ENCODE measurements at regions not wholly inside any gene's neighbourhood (a gene's known extent, or its start where the extent isn't known, plus 50 kb on each side); places are given as distances from the start of the nearest gene placed in this dataset.

DNA sequence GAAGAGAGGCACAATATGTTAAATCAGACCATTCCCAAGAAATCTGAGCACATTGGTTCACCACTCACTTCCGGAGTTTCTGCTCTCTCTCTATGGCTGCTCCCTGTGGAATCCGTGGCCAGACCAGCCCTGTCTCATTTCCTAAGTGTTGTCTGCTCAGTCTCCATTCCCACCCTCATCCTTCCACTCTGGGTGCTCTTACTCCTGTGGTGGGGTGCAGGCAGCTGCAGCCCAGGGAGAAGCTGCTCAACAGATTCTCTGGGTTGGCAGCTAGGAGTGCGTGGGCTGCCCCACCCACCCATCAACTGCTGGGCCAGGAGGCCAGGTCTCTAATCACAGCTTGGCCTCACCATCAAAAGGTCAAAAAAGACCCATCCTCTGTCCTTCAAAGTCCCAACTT is 98.3 kb downstream of the ARL4C start:
- Mint-ChIP-seq H3K36me3 (no peaks in the 10 kb centered on the region), H3K4me1 (no peaks in the 10 kb centered on the region), H3K27ac (peak overlapping the region in 2 of 7 donors; percentile 1 to 77), H3K27me3 (ENCODE audit: low read depth in 3 of 3) (peaks cover 6 to 22% (median 15%) of the 10 kb centered on the region in 3 donors), H3K9me3 (peaks cover 0 to 3% (median 0%) of the 10 kb centered on the region in 7 donors), H3K4me3 (no peak overlapping the region)
- H2AFZ ChIP-seq (ENCODE audit: insufficient read depth, low read depth, low read length, poor library complexity, severe bottlenecking): no peak overlapping the region
- DNase-seq: no peak
- no peaks in the 10 kb centered on the region for H3K9me3 ChIP-seq (replicated peaks in 1 of 2; ENCODE audit: control insufficient read depth in 1 of 2, insufficient read depth in 1 of 2, low read length in 2 of 2)
- H4K20me1 ChIP-seq (ENCODE audit: insufficient read depth, low read length): no peaks in the 10 kb centered on the region
- TF ChIP-seq, protein P1, sequence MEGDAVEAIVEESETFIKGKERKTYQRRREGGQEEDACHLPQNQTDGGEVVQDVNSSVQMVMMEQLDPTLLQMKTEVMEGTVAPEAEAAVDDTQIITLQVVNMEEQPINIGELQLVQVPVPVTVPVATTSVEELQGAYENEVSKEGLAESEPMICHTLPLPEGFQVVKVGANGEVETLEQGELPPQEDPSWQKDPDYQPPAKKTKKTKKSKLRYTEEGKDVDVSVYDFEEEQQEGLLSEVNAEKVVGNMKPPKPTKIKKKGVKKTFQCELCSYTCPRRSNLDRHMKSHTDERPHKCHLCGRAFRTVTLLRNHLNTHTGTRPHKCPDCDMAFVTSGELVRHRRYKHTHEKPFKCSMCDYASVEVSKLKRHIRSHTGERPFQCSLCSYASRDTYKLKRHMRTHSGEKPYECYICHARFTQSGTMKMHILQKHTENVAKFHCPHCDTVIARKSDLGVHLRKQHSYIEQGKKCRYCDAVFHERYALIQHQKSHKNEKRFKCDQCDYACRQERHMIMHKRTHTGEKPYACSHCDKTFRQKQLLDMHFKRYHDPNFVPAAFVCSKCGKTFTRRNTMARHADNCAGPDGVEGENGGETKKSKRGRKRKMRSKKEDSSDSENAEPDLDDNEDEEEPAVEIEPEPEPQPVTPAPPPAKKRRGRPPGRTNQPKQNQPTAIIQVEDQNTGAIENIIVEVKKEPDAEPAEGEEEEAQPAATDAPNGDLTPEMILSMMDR (IDR thresholded peaks at IDR 0.05): no peak
- H3K4me3 ChIP-seq (replicated peaks in 1 of 3; ENCODE audit: low read depth in 2 of 3, low read length in 3 of 3): no peak overlapping the region
- H3K36me3 ChIP-seq (replicated peaks in 1 of 2; ENCODE audit: control insufficient read depth in 1 of 2, insufficient read depth in 2 of 2, low read length in 2 of 2): no peaks in the 10 kb centered on the region
- H3K4me1 ChIP-seq (ENCODE audit: control insufficient read depth in 1 of 2, insufficient read depth in 2 of 2, low read length in 2 of 2): no peaks in the 10 kb centered on the region
- no peaks in the 10 kb centered on the region for H3K27me3 ChIP-seq (ENCODE audit: control insufficient read depth in 2 of 2, insufficient read depth in 2 of 2, low read length in 2 of 2)
- H3K27ac ChIP-seq (ENCODE audit: low read depth in 1 of 2, low read length in 2 of 2): no peak overlapping the region
- H3K79me2 ChIP-seq (ENCODE audit: insufficient read depth, low read length): no peaks in the 10 kb centered on the region
- H3K9ac ChIP-seq (ENCODE audit: insufficient read depth, low read length, poor library complexity, severe bottlenecking): no peak overlapping the region
- intact Hi-C loops (cut with micrococcal nuclease): no loop called here
- H3K4me2 ChIP-seq (replicated peaks; ENCODE audit: extremely low read depth, low read length, poor library complexity, severe bottlenecking): no peak overlapping the region
- WGBS (ENCODE audit: insufficient coverage): 100% methylated on average over 1 of the region's 3 CpGs

DNA sequence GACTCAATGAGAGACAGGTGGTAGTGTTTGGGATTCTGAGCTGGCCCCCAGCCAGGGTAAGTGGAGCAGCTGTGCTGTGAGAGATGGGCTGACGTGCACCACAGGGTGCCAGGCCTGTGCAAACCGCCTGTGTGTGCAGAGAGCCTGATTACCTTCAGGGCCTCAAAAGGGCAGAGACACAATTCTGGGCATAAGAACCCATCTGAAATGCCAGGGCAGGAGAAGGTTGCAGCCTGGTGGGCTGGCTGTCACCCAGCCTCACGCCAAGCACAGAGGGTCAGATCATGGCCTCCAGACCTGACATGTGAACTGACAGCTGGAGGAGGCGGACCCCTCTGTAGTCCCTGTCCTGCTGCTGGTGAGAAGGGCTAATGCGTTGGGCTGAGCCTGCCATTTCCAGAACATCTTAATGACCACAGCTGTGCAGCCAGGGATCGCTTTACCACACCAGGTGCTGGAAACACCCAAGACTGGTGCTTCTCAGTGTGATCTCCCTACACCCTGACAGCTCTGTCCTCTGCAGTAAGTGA is 100.9 kb downstream of the ARL4C start:
- no peak overlapping the region for H3K27ac ChIP-seq (ENCODE audit: low read depth in 1 of 2, low read length in 2 of 2)
- no peak overlapping the region for H3K4me3 Mint-ChIP-seq
- H4K20me1 ChIP-seq (ENCODE audit: insufficient read depth, low read length): no peaks in the 10 kb centered on the region
- intact Hi-C loops (cut with micrococcal nuclease): no loop called here
- peak overlapping the region in 1 of 7 donors; percentile 54 for H3K27ac Mint-ChIP-seq
- H3K36me3 Mint-ChIP-seq: no peaks in the 10 kb centered on the region
- peaks cover 0 to 3% (median 0%) of the 10 kb centered on the region in 7 donors for H3K9me3 Mint-ChIP-seq
- H3K36me3 ChIP-seq (replicated peaks in 1 of 2; ENCODE audit: control insufficient read depth in 1 of 2, insufficient read depth in 2 of 2, low read length in 2 of 2): no peaks in the 10 kb centered on the region
- WGBS (ENCODE audit: insufficient coverage): 92% methylated on average over 6 of the region's 6 CpGs
- H3K4me3 ChIP-seq (replicated peaks in 1 of 3; ENCODE audit: low read depth in 2 of 3, low read length in 3 of 3): no peak overlapping the region
- H3K4me1 Mint-ChIP-seq: peaks cover 4% of the 10 kb centered on the region
- no peaks in the 10 kb centered on the region for H3K79me2 ChIP-seq (ENCODE audit: insufficient read depth, low read length)
- H3K9me3 ChIP-seq (replicated peaks in 1 of 2; ENCODE audit: control insufficient read depth in 1 of 2, insufficient read depth in 1 of 2, low read length in 2 of 2): no peaks in the 10 kb centered on the region
- H3K4me1 ChIP-seq (ENCODE audit: control insufficient read depth in 1 of 2, insufficient read depth in 2 of 2, low read length in 2 of 2): no peaks in the 10 kb centered on the region
- H3K9ac ChIP-seq (ENCODE audit: insufficient read depth, low read length, poor library complexity, severe bottlenecking): no peak overlapping the region
- no peak for DNase-seq
- peaks cover 5 to 14% (median 13%) of the 10 kb centered on the region in 3 donors for H3K27me3 Mint-ChIP-seq (ENCODE audit: low read depth in 3 of 3)
- H2AFZ ChIP-seq (ENCODE audit: insufficient read depth, low read depth, low read length, poor library complexity, severe bottlenecking): no peak overlapping the region
- TF ChIP-seq, protein P1 (IDR thresholded peaks at IDR 0.05): no peak
- H3K4me2 ChIP-seq (replicated peaks; ENCODE audit: extremely low read depth, low read length, poor library complexity, severe bottlenecking): no peak overlapping the region
- H3K27me3 ChIP-seq (ENCODE audit: control insufficient read depth in 2 of 2, insufficient read depth in 2 of 2, low read length in 2 of 2): no peaks in the 10 kb centered on the region
